HG03139 (cell line): ENCODE measurements at regions not wholly inside any gene's neighbourhood (a gene's known extent, or its start where the extent isn't known, plus 50 kb on each side); places are given as distances from the start of the nearest gene placed in this dataset.
"Not testable (repeated sequence)": the region's sequence is repeated elsewhere in the genome, so short reads cannot be mapped to it uniquely, and the experiment has no call there.

Experiments used
- ATAC-seq: cut with Tn5 transposase; IDR thresholded peaks from one replicate; pipeline ENCODE4 v1.9.1; 2021; ENCODE audit not compliant: unreplicated experiment

DNA sequence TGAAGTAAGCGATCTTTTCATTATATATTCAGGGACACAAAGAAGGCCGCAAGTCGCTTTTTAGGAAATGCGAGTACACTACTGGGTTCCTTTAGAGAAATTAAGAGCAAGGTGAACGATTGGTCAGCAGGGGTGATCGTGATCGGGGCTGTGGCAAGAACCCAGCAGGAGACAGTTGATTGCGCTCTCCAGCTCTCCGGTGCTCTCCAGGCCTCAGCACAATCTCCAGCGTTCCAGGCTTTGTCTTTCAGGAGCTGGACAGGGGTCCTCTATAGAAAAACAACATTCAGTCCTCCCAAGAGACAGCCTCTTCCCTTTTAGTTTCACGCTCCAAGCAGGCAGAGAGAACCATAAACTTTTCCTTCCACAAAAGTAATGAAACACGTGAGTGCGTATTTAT lies 170.5 kb upstream of the KLF6 start:
- ATAC-seq, result no peak

DNA sequence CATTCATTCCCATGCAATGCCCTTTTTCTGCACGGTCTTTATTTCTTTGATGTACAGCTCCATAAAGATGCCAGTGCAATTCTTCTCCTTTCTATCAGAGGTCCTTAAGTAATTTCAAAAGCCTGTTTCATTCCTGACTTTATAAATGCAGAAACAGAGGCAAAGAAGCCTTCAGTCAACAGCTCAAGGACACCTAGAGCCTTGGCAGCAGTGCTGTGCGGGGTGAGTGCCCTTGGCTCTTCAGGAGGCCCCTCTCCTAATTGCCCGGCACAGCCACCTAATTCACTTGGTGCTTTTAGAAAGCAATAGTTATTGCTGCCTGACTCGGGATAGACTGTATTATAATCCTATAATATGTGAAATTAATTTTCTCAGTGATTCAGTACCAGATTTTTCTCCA lies 169.6 kb upstream of the KLF6 start:
- no peak for ATAC-seq

DNA sequence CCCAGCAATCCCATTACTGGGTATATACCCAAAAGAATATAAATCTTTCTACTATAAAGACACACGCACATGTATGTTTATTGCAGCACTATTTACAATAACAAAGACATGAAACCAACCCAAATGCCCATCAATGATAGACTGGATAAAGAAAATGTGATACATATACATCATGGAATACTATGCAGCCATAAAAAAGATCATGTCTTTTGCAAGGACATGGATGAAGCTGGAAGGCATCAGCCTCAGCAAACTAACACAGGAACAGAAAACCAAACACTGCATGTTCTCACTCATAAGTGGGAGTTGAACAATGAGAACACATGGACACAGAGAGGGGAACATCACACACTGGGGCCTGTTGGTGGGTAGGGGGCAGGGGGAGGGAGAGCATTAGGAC lies 169.0 kb upstream of the KLF6 start:
- ATAC-seq, result not testable (repeated sequence)

DNA sequence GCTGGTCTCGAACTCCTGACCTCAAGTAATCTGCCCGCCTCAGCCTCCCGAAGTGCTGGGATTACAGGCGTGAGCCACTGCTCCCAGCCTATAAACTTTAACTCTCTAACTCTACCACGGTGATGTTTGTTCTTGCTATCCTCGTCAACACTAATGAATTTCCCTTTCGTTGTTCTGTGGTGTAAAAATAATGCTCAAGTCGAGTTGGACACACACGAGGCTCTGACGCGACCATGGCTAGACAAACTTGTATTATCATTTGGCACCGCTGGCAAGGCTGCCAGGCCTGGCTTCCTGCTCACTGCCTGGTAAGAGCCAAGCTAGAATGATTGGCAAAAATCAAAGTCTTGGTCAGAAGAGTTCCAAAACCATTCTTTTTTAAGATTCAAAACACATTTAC lies 167.0 kb upstream of the KLF6 start:
- ATAC-seq, result no peak

DNA sequence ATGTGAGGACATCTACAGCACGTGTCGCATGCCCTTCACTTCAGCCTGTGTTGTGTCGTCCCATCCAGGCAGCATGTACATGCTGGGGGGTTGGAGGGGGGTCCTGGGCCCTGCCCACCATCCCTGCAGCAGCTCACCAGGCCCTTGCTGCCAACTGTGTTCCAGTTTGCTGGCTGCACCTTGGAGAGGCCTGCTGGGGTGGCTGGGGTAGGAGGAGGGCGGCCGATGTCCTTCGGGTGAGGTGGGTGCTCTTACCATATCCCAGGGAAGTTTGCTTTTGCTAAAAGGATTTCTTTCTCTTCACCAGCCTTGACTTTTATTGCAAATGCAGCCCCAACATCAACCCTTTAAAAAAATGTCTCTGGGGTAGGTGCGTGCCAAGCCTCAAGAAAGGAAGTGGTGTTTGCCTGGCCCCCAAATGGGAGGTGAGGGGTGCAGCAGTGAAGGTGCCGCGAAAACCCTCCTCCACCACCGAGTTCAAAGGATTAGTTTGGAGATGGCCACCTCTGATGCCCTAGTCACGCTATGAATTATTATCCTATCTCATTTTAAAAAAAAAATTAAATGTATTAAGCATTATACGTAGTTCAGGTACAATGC lies 165.8 kb upstream of the KLF6 start:
- ATAC-seq, result no peak

DNA sequence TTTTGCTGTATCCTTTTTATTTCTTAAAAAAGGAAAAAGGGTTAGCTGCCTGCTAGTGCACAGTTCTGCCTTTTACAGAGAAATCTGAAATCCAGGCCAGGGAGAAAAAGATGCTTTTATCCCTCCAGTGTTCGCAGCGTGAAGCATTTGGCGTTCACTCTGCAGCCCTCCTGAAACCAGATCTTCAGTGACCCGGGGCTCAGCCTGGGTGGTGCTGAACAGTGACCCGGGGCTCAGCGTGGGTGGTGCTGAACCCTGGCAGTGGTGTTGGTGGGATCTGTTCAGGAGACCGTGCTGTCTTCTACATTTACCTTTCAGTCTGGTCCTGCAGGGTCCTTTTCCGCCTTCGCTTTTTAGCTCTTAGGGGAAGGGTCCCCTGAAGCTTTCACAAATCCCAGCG lies 164.7 kb upstream of the KLF6 start:
- ATAC-seq, result no peak

DNA sequence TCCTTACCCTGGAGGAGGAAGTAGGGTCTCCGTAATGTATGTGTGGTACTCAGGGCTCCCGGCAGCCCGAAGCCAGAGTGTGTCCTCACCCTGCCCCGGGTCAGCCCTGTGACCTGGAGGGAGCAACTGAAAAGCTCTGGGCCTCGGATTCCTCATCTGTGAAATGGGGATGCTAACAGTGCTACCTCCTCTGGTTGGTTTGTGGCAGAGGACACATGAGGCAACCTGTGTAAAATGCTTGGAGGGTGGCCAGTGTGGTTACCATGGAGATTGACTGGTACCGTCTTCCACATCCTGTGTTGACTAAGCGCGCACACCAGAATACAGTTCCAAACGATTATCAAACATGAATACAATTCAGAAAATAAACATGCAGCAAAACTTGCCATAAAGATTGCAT lies 163.8 kb upstream of the KLF6 start:
- ATAC-seq, result no peak

DNA sequence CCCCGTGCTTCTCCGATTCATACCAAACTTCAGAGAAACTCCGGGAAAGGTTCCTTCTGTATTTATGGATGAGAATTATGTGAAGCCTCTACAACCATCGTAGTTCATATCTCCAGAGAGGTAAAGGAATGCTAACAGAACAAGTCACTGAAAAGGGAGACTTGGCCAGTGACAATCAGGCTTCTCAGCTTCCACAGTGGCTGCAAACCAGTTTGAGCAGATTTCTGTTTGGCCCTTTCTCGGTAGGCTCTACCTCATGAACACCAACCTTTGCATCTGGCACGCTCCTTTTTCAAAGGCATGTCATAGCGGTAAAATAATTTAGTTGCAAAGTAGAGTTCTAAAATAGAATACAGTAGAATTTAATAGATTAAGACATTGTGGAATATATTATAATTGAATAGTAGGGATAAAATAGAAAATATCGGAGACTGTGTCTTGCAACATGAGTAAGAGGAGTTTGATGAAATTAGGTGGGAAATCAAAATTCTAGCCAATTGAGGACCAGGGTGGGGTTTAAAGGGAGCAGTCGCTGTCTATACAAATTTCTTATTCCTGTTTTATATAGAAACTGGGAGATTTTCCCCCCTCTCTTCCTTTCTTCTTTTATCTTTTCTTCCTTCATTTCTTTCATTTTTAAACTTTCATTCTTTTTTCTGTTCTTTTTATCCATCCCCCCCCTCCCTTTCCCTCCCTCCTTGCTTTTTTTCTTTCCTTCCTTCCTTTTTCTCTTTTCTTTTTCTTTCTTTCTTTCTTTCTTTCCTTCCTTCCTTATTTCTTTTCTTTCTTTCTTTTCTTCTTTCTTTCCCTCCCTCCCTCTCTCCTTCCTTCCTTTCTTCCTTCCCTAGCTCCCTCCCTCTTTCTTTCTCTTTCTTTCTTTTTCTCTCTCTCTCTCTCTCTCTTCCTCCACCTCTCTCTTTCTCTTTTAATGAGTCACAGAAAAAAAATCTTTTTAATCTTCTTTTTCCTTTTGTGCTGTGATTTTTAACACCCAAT lies 161.5 kb upstream of the KLF6 start:
- ATAC-seq, result no peak

DNA sequence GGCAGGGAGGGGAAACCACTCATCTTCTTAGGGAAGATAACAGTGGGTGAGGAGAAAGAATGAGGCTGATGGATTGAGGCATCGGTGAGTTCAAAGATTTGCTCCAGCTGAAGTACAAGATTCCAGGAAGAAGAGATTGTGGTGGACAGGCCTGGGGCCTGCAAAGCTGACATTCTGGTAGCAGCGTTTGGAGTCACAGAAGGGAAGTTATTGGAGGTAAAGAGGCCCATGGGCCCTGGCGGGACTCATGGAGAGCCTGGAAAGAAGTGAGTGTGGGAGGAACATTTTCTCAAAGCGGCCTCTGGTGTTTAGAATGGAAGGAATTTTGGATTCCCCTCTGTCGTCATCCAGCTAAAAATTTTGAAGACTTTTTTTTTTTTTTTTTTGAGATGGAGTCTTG lies 160.0 kb upstream of the KLF6 start:
- no peak for ATAC-seq

DNA sequence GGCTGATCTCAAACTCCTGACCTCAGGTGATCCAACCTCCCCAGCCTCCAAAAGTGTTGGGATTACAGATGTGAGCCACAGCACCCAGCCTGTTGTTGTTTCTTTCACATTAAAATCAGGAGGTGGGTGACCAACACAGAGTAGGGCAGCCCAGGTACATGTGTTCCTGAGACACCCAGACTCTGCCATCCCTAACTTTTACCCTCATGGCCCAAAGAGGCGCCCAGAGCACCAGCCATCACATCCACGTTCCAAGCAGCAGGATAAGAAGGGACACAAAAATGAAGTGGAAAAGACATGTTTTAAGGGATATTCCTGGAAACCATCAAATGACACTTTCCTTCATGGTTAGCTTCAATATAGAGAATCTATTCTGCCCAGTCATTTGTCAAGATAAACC lies 159.6 kb upstream of the KLF6 start:
- ATAC-seq, result no peak

DNA sequence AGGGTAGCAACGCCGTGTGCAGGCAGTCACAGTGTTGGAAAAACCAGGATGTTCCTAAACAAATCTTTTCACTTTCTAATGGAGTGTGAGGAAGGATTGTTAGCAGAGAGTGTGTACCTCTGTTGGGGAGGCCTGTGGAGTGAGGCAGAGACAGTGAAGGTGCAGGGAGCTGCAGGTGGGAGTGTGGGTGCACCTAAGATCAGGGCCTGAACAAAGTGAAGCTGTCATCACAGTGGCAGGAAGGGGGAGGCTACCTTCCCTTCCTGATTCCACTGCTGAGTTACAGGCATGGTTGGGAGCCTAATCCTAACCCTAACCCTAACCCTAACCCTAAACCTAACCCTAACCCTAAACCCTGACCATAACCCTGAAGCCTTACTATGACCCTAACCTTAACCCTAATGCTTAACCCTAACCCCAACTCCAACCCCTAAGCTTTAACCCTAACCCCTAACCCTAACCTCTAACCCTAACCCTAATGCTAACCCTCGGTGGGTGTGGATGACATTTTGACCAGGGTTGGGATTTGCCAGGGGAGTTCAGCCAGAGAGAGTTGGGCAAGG lies 158.8 kb upstream of the KLF6 start:
- no peak for ATAC-seq

DNA sequence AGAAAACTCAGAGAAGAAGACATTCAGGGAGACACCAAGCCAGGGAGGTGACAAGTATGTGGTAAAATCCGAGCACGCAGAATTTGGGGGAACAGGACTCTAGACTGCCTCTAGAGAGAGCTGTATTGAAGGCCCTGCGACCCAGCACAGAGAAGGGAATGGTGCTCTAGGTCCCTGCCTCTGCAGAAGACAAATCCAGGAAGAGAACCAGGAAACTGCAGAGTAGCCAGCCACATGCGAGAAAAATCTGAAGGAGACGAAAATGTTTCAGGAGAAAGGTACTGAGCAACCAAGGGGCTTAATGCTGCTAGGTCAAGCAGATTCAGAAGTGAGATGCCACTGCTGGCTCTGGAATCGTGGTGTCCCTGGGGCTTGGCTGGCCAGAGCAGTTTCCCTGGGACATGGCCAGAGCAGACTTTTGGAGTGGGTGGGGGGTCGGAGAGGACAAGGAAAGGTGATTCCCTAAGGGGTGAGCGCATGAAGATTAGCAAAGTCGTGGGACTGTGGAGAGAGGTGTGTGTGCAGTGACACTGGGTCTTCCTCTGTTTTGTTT lies 158.0 kb upstream of the KLF6 start:
- ATAC-seq, result no peak

DNA sequence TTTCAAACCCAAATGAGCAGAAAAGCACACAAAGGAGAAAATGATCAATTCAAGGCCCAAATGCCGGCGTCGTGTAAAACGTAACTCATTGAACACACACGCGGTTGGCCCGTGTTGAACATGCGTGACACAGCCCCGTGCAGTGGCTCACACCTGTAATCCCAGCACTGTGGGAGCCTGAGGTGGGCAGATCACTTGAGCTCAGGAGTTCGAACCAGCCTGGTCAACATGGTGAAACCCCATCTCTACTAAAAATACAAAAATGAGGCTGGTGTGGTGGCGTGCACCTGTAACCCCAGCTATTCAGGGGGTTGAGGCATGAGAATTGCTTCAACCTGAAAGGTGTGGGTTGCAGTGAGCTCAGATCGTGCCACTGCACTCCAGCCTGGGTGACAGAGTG lies 156.7 kb upstream of the KLF6 start:
- ATAC-seq, result no peak

DNA sequence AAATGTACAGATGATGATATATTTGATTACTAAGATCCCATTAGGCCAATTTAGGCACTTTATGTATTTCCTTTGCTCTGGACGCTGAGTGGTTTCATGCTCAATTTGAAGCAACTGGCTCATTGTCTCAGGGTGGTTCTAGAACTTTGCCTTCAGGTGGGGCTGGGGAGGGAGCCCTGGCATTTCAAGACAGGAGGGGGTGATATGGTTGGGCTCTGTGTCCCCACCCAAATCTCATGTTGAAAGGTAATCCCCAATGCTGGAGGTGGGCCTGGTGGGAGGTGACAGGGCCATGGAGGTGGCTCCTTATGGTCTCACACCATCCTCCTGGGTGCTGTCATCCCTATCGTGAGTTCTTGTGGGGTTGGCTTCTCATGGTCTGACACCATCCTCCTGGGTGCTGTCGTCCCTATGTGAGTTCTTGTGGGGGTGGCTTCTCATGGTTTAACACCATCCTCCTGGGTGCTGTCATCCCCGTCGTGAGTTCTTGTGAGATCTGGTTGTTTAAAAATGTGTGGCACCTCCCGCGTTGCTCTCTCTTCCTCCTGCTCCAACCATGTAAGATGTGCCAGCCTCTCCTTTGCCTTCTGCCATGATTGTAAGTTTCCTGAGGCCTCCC lies 151.5 kb upstream of the KLF6 start:
- ATAC-seq, result no peak

DNA sequence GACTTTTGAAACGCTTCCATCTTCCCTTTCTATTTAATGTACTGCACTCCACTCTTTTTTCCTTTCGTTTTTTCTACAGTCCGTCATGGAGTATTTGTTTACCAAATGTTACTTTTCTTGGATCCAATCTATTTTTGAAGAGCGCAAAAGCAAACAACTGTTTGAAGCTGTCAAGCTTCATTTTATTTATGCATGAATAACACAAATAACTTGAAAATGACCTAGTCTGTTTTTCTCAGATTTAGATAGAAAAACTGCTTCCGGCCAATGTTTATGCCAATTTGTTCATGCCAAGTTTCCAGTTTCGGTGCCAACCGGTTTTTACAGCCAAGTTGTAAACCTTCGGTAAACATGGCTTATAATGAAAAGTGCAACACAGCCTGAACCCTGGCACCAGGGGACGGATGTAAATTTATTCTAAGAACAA lies 150.9 kb upstream of the KLF6 start:
- ATAC-seq, result no peak

DNA sequence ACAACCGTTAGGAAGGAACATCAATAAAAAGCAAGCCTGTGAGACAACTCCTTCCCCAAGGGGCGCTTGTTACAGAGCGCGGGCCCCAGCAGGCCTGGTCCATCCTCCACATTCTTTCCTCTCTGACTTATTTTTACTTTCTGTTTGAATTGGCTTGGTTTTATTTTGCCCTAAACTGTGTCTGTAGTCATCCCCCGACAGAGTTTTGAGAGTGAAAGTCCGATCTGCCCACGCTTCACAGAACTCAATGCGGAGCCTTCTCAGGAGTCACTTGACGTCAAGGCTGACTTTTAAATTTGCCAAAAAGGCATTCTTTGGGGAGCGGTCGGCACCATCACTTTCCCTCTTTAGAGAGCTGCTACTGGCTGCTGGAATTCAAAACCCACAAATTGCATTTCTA lies 150.1 kb upstream of the KLF6 start:
- ATAC-seq, result peak; percentile 96

DNA sequence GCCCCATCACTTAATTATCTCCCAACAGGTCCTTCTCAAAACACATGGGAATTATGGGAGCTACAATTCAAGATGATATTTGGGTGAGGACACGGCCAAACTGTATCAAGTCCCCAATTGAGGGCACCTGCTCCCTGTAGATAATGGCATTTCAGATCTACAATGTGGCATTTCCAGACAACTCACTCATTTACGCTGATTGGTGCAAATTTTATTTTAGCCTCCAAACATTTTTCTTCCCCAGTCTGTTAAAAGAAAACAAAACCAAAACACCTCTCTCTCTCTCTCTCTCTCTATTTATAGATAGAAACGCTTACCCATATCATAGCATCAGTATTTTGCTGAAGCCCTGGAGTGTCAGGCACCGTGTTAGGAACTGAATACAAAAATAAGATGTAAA lies 148.7 kb upstream of the KLF6 start:
- ATAC-seq, result no peak

DNA sequence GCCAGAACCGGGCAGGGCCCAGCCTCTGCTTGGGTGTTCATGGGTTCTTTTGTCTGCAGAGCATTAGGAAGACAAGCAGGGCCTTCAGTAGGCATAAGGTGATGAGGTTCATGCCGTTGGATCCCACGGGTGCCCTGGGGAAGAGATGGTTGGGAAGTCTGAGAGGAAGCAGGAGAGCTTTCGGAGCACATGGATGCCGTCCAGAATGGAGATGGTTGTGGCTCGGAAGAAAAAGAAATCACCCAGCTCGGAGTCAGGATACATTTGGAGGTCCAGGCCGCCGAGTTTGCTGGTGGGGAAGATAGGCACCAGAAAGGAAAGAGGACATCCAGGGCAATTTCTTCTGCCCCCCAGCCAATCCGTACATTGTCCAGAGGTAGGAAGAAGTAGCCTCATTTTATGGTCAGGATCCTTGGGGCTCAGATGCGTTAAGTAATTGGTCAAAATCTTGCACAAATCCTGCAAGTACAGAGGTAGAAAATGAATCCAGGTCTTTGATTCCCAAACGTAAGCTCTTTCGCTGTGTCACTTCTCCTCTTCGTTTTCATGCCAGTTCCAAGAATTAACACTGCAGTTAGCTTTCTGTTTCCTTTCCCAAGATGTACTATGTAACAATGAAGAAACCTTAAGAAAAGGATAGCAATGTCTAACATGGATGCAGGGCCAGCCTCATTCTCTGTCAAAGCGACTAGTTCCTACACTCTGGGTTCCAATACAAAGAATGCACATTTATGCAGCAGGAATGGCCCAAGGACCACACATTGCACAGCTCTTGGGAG lies 147.8 kb upstream of the KLF6 start:
- ATAC-seq, result no peak

DNA sequence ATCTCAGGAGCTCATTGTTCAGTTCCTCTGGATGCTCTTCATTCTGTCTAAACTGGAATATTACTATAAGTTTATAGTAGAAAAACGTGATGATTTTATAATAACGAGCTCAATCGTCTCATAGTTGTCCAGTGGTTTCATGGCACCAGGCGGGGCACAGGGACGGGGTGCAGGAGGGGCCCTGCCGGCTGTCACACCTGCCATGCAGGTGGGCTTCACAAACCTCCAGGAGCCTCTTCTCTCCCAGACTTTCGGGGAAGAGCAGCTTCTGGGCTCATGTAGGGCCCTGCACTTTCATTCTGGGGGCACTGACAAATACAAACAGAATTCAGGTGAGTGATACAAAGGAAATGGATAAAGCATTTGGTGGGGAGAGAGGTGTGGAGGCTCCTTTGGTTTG lies 146.9 kb upstream of the KLF6 start:
- ATAC-seq, result no peak

DNA sequence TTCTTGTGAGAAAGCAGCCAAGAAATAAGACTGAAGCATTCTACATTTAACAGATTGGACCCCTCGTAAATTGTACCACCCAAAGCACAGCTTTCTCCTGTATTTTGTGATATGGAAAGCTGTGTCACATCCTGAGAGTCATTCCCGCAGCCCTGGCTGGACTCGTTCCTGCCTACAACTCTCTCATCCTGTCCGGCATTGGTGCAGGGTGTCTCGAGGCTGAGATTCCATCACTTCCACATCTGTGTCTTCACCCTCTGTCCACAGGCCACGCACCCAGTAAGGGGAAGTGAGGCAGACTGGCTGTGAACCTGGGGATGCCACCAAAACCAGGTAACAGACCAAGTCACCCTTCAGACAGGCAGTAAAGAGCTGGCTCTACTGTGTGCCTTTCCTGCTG lies 146.2 kb upstream of the KLF6 start:
- no peak for ATAC-seq

DNA sequence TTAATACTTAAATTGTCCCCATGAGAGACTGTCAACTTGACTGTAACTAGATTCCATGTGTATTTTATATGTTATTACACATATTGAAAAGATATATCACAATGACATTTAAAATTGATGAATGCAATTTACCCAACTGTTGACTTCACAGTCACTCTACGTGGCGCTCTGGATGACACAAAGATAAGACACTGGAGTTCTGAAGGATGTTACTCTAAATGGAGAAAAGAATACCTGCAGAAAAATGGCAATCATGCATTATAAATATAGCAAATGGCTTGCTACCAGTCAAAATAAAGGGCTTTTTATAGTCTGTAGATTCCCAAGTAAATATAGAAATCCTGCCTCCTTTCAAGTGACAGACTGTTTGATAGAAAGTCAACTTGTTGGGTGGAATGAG lies 143.6 kb upstream of the KLF6 start:
- ATAC-seq, result no peak
